Gastroesophageal sphincter (tissue), 3 donors: ENCODE measurements at regions not wholly inside any gene's neighbourhood (a gene's known extent, or its start where the extent isn't known, plus 50 kb on each side); places are given as distances from the start of the nearest gene placed in this dataset.

ENCODE experiments used
- CTCF ChIP-seq, 4 experiments: fragments of 200-600 bp in 2 of 4; fragments of 450-650 bp in 2 of 4; sonication (generic) in 1 of 4; IDR thresholded peaks; one replicate each; pipeline ENCODE4 v1.5.1; 2017 to 2019; ENCODE audit warnings: antibody characterized with exemption in 4 of 4, mild to moderate bottlenecking in 2 of 4, moderate library complexity in 2 of 4
- EP300 ChIP-seq: sonication (generic); formaldehyde crosslinking; IDR thresholded peaks from one replicate; pipeline ENCODE4 v1.6.1; 2017; ENCODE audit warnings: antibody characterized with exemption, mild to moderate bottlenecking
- POLR2A ChIP-seq, 2 donors: fragments of 450-650 bp; IDR thresholded peaks; one replicate each; pipeline ENCODE4 v1.6.1; 2017; ENCODE audit warnings: antibody characterized with exemption in 2 of 2, mild to moderate bottlenecking in 2 of 2, moderate library complexity in 1 of 2

GRCh38 chr1:184272175-184272866 is 114.5 kb upstream of the C1orf21 start:
- TF ChIP-seq CTCF (IDR thresholded peaks at IDR 0.05) (no peak), POLR2A (IDR thresholded peaks at IDR 0.05) (no peak), EP300 (no peak)
